ENCODE measurements at regions not wholly inside any gene's neighbourhood (a gene's known extent, or its start where the extent isn't known, plus 50 kb on each side); places are given as distances from the start of the nearest gene placed in this dataset.

DNA sequence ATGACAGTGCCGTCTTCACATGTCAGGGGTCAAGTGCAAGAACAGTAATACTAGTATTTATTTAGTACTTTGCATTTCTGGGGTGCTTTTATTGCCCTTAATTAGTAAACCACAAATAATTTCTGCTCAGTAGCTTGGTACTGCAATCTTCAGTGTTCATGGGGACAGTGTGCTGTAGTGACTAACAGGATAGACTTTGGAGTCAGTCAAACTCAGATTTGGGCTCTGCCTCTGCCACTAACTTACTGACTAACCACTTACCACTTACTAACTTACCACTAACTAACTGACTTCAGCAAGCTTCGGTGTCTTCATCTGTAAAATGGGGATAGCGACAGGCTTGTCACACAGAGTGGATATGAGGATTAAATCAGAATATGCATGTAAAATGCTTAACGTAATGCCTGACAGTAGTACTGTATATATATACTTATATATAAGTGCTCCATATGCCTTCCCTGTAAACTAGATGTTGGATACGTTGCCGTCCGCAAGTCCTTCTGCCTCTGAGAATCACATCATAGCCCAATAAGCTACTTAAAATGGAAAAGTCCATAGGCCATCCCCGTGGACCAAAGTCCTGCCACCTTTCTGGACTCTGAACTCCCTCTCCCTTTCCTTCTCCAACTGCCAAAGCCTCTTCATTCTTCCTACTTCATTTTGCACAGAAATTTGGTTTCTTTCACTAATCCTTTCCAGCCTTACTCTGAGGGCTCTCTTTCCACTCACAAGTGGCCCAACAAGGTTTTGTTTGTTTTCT is 158.1 kb downstream of the ZIC5 start:
- TF ChIP-seq, protein P1, sequence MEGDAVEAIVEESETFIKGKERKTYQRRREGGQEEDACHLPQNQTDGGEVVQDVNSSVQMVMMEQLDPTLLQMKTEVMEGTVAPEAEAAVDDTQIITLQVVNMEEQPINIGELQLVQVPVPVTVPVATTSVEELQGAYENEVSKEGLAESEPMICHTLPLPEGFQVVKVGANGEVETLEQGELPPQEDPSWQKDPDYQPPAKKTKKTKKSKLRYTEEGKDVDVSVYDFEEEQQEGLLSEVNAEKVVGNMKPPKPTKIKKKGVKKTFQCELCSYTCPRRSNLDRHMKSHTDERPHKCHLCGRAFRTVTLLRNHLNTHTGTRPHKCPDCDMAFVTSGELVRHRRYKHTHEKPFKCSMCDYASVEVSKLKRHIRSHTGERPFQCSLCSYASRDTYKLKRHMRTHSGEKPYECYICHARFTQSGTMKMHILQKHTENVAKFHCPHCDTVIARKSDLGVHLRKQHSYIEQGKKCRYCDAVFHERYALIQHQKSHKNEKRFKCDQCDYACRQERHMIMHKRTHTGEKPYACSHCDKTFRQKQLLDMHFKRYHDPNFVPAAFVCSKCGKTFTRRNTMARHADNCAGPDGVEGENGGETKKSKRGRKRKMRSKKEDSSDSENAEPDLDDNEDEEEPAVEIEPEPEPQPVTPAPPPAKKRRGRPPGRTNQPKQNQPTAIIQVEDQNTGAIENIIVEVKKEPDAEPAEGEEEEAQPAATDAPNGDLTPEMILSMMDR (conservative IDR thresholded peaks at IDR 0.05), result no peak
- TF ChIP-seq ZFX (IDR thresholded peaks at IDR 0.05), result no peak

Data from C4-2B (cell line).